ENCODE measurements at regions not wholly inside any gene's neighbourhood (a gene's known extent, or its start where the extent isn't known, plus 50 kb on each side); places are given as distances from the start of the nearest gene placed in this dataset.

DNA sequence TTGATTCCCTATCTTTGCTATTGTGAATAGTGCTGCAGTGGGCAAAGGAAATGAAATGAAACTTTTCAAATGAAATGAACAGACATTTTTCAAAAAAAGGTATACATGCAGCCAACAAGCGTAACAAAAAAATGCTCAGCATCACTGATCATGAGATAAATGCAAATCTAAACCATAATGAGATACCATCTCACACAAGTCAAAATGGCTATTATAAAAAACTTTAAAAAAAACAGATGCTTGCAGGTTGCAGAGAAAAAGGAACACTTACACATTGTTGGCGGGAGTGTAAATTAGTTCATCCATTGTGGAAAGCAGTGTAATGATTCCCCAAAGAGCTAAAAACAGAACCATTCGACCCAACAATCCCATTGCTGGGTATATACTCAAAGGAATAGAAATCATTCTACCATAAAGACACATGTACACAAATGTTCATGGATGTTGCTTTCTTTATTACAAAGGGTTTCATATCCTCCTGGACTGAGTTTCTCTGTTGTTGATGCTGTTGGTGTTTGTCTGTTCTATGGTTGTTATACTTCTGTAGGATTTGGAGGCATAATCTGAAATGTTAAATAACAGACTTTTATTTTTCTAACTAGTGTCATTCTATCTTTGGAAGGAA is 99.3 kb upstream of the SOX9 start:
- TF ChIP-seq CTCF (IDR thresholded peaks at IDR 0.05): no peak
- no peak for TF ChIP-seq EZH2 (IDR thresholded peaks at IDR 0.05; ENCODE audit: borderline replicate concordance, insufficient read depth, low read depth, low read length, poor library complexity, severe bottlenecking)

Measured in B cell (primary cell).